ENCODE measurements at regions not wholly inside any gene's neighbourhood (a gene's known extent, or its start where the extent isn't known, plus 50 kb on each side); places are given as distances from the start of the nearest gene placed in this dataset.

DNA sequence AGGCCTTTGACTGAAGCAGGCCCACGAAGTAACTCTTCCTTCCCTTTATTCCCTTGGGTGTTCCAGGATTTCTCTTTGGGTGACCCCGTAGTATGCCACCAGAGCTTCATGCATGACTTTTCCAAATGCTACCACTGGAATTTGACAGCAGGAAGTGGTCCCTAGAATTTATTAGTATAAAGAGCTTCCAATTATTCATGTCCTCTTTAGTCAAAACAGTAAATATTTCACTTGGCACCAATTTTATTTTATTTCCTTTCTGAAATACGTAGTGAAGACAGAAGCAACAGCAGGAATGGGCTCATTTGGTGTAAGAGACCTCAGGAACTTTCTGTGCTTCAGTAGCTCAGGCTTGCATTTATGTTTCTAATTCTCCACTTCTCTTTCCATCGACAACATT, 151.3 kb downstream of the LCA5 start:
- no peaks in the 10 kb centered on the region for H3K36me3 ChIP-seq (ENCODE audit: control insufficient read depth in 1 of 2, insufficient read depth in 2 of 2, low read length in 2 of 2)
- no CpG with 5 or more reads among the region's 4 CpGs for WGBS (ENCODE audit: extremely low coverage, insufficient coverage, insufficient read length)
- no peak overlapping the region for H4K91ac ChIP-seq (ENCODE audit: low read depth, low read length)
- H2AK5ac ChIP-seq (ENCODE audit: low read length): no peak overlapping the region
- no peak overlapping the region for H4K8ac ChIP-seq (ENCODE audit: low read depth, low read length)
- DNase-seq: no peak
- H2BK12ac ChIP-seq (ENCODE audit: low read length): no peak overlapping the region
- H3K27ac ChIP-seq (ENCODE audit: low read depth, low read length): no peak overlapping the region
- H3K27me3 ChIP-seq (ENCODE audit: insufficient read depth, low read length): no peaks in the 10 kb centered on the region
- H3K14ac ChIP-seq (ENCODE audit: low read length): no peak overlapping the region
- H3K23ac ChIP-seq (ENCODE audit: low read length): no peak overlapping the region
- no peak overlapping the region for H2BK5ac ChIP-seq (ENCODE audit: low read depth, low read length, poor library complexity)
- H3K4me3 ChIP-seq (ENCODE audit: low read depth, low read length): no peak overlapping the region
- H2AFZ ChIP-seq (ENCODE audit: insufficient read depth, low read length, poor library complexity): no peak overlapping the region
- no peak overlapping the region for H3K9ac ChIP-seq (ENCODE audit: low read length)
- no peak overlapping the region for H4K12ac ChIP-seq (ENCODE audit: low read depth, low read length)
- H3K4ac ChIP-seq (ENCODE audit: low read depth, low read length): no peak overlapping the region
- no peaks in the 10 kb centered on the region for H3K79me1 ChIP-seq (ENCODE audit: low read length)
- H3K18ac ChIP-seq (ENCODE audit: low read length): no peak overlapping the region
- peaks cover 0 to 2% of the 10 kb centered on the region in 2 experiments for H3K4me1 ChIP-seq (ENCODE audit: control insufficient read depth in 1 of 2, insufficient read depth in 2 of 2, low read length in 2 of 2)
- H3K79me2 ChIP-seq (ENCODE audit: control insufficient read depth, insufficient read depth, low read length, poor library complexity): no peaks in the 10 kb centered on the region
- H2BK120ac ChIP-seq (ENCODE audit: insufficient read depth, low read length, poor library complexity): no peak overlapping the region
- H3K4me2 ChIP-seq (ENCODE audit: low read length): no peak overlapping the region
- no peaks in the 10 kb centered on the region for H3K9me3 ChIP-seq (ENCODE audit: insufficient read depth, low read depth, low read length)

DNA sequence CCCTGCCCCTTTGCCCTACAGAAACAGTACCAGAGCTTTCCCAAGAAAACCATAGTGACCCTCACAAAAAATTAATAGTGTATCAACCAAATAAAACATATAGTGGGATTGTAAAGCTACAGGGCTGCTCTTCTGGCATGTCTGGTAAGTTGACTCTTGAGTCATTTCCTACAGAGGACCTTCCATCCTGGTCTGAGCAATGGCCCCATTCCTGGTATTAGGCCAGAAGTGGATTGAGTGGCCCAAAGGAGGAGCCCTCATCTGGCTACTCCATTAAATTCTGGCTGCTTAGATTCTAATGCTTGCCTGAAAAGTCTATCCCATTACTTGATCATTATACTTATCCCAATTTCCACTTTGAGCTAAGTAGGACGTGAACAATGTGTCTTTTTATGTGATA, 150.9 kb upstream of the HMGN3 start:
- Histone ChIP-seq H3K9ac (ENCODE audit: low read length) (no peak overlapping the region), H2BK5ac (ENCODE audit: low read depth, low read length, poor library complexity) (no peak overlapping the region), H3K9me3 (ENCODE audit: insufficient read depth, low read depth, low read length) (no peaks in the 10 kb centered on the region), H3K79me2 (ENCODE audit: control insufficient read depth, insufficient read depth, low read length, poor library complexity) (no peaks in the 10 kb centered on the region), H3K27me3 (ENCODE audit: insufficient read depth, low read length) (no peaks in the 10 kb centered on the region), H4K8ac (ENCODE audit: low read depth, low read length) (no peak overlapping the region), H3K14ac (ENCODE audit: low read length) (no peak overlapping the region), H3K79me1 (ENCODE audit: low read length) (no peaks in the 10 kb centered on the region), H2AFZ (ENCODE audit: insufficient read depth, low read length, poor library complexity) (no peak overlapping the region), H4K91ac (ENCODE audit: low read depth, low read length) (no peak overlapping the region), H3K4me1 (ENCODE audit: control insufficient read depth in 1 of 2, insufficient read depth in 2 of 2, low read length in 2 of 2) (peaks cover 0 to 2% of the 10 kb centered on the region in 2 experiments), H3K4me3 (ENCODE audit: low read depth, low read length) (no peak overlapping the region), H3K18ac (ENCODE audit: low read length) (no peak overlapping the region), H4K12ac (ENCODE audit: low read depth, low read length) (no peak overlapping the region), H2AK5ac (ENCODE audit: low read length) (no peak overlapping the region), H2BK120ac (ENCODE audit: insufficient read depth, low read length, poor library complexity) (no peak overlapping the region), H3K23ac (ENCODE audit: low read length) (no peak overlapping the region), H3K4me2 (ENCODE audit: low read length) (no peak overlapping the region), H2BK12ac (ENCODE audit: low read length) (no peak overlapping the region), H3K36me3 (ENCODE audit: control insufficient read depth in 1 of 2, insufficient read depth in 2 of 2, low read length in 2 of 2) (no peaks in the 10 kb centered on the region), H3K27ac (ENCODE audit: low read depth, low read length) (no peak overlapping the region), H3K4ac (ENCODE audit: low read depth, low read length) (no peak overlapping the region)
- WGBS (ENCODE audit: extremely low coverage, insufficient coverage, insufficient read length): no CpG with 5 or more reads among the region's 1 CpG
- DNase-seq: no peak

DNA sequence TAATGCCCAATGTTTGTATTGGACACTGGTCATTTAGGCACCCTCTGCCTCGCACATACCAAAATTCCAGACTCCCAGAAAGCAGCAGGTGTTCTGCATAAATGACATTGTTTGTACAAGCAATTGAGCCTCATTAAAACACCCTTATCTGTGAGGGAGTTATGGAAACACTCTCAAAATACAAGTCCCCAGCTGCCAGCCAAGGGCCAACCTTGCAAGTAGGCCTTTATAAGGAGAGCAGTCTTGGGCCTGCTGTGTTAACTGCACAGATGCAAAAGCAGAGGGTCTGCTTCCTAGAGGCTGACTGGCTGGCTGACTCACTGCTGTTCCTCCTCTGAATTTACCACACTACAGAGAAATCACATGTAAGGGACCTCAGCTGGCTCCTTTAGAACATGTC, 150.4 kb upstream of the HMGN3 start:
- no peak overlapping the region for H2BK5ac ChIP-seq (ENCODE audit: low read depth, low read length, poor library complexity)
- no peak overlapping the region for H2AK5ac ChIP-seq (ENCODE audit: low read length)
- H3K23ac ChIP-seq (ENCODE audit: low read length): no peak overlapping the region
- H4K8ac ChIP-seq (ENCODE audit: low read depth, low read length): no peak overlapping the region
- no peak overlapping the region for H2BK120ac ChIP-seq (ENCODE audit: insufficient read depth, low read length, poor library complexity)
- no peak overlapping the region for H3K27ac ChIP-seq (ENCODE audit: low read depth, low read length)
- no peak overlapping the region for H4K91ac ChIP-seq (ENCODE audit: low read depth, low read length)
- H3K27me3 ChIP-seq (ENCODE audit: insufficient read depth, low read length): no peaks in the 10 kb centered on the region
- no peaks in the 10 kb centered on the region for H3K9me3 ChIP-seq (ENCODE audit: insufficient read depth, low read depth, low read length)
- no CpG with 5 or more reads among the region's 1 CpG for WGBS (ENCODE audit: extremely low coverage, insufficient coverage, insufficient read length)
- no peak overlapping the region for H4K12ac ChIP-seq (ENCODE audit: low read depth, low read length)
- H3K79me1 ChIP-seq (ENCODE audit: low read length): no peaks in the 10 kb centered on the region
- no peak overlapping the region for H3K18ac ChIP-seq (ENCODE audit: low read length)
- no peak overlapping the region for H3K4me2 ChIP-seq (ENCODE audit: low read length)
- no peak overlapping the region for H3K4me3 ChIP-seq (ENCODE audit: low read depth, low read length)
- H3K79me2 ChIP-seq (ENCODE audit: control insufficient read depth, insufficient read depth, low read length, poor library complexity): no peaks in the 10 kb centered on the region
- H2AFZ ChIP-seq (ENCODE audit: insufficient read depth, low read length, poor library complexity): no peak overlapping the region
- no peak overlapping the region for H3K4ac ChIP-seq (ENCODE audit: low read depth, low read length)
- no peak overlapping the region for H3K9ac ChIP-seq (ENCODE audit: low read length)
- no peak overlapping the region for H2BK12ac ChIP-seq (ENCODE audit: low read length)
- no peak overlapping the region for H3K14ac ChIP-seq (ENCODE audit: low read length)
- peaks cover 0 to 2% of the 10 kb centered on the region in 2 experiments for H3K4me1 ChIP-seq (ENCODE audit: control insufficient read depth in 1 of 2, insufficient read depth in 2 of 2, low read length in 2 of 2)
- DNase-seq: peak in 1 of 2 donors; percentile 35
- H3K36me3 ChIP-seq (ENCODE audit: control insufficient read depth in 1 of 2, insufficient read depth in 2 of 2, low read length in 2 of 2): no peaks in the 10 kb centered on the region

DNA sequence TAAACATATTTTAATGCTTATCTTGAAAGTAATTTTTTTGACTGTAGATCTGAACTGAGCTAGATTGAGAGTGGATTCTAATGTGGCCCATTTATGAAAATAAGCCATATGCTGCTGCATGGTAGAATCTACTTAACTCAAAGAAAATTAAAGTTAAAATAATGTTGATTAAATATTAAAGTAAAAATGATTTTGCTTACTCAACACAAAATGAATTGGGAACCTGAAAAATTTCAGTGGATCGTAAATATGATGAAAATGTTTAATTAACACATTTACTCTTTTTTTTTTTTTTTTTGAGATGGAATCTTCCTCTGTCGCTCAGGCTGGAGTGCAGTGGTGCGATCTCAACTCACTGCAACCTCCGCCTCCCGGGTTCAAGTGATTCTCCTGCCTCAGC, 144.5 kb upstream of the HMGN3 start:
- Histone ChIP-seq H2BK5ac (ENCODE audit: low read depth, low read length, poor library complexity) (no peak overlapping the region), H3K4me1 (ENCODE audit: control insufficient read depth in 1 of 2, insufficient read depth in 2 of 2, low read length in 2 of 2) (peaks cover 0 to 2% of the 10 kb centered on the region in 2 experiments), H2AK5ac (ENCODE audit: low read length) (no peak overlapping the region), H3K79me2 (ENCODE audit: control insufficient read depth, insufficient read depth, low read length, poor library complexity) (no peaks in the 10 kb centered on the region), H3K23ac (ENCODE audit: low read length) (no peak overlapping the region), H4K91ac (ENCODE audit: low read depth, low read length) (no peak overlapping the region), H3K36me3 (ENCODE audit: control insufficient read depth in 1 of 2, insufficient read depth in 2 of 2, low read length in 2 of 2) (no peaks in the 10 kb centered on the region), H3K14ac (ENCODE audit: low read length) (no peak overlapping the region), H2BK12ac (ENCODE audit: low read length) (no peak overlapping the region), H3K9me3 (ENCODE audit: insufficient read depth, low read depth, low read length) (no peaks in the 10 kb centered on the region), H3K4me3 (ENCODE audit: low read depth, low read length) (no peak overlapping the region), H2BK120ac (ENCODE audit: insufficient read depth, low read length, poor library complexity) (no peak overlapping the region), H3K4ac (ENCODE audit: low read depth, low read length) (no peak overlapping the region), H2AFZ (ENCODE audit: insufficient read depth, low read length, poor library complexity) (no peak overlapping the region), H3K9ac (ENCODE audit: low read length) (no peak overlapping the region), H4K12ac (ENCODE audit: low read depth, low read length) (no peak overlapping the region), H3K79me1 (ENCODE audit: low read length) (no peaks in the 10 kb centered on the region), H3K27me3 (ENCODE audit: insufficient read depth, low read length) (no peaks in the 10 kb centered on the region), H3K18ac (ENCODE audit: low read length) (no peak overlapping the region), H4K8ac (ENCODE audit: low read depth, low read length) (no peak overlapping the region), H3K4me2 (ENCODE audit: low read length) (no peak overlapping the region), H3K27ac (ENCODE audit: low read depth, low read length) (no peak overlapping the region)
- WGBS (ENCODE audit: extremely low coverage, insufficient coverage, insufficient read length): no CpG with 5 or more reads among the region's 5 CpGs
- DNase-seq: no peak

All from trophoblast cell (in vitro differentiated cells and primary cell).